GM18867 (cell line): ENCODE measurements at regions not wholly inside any gene's neighbourhood (a gene's known extent, or its start where the extent isn't known, plus 50 kb on each side); places are given as distances from the start of the nearest gene placed in this dataset.
"Not testable (repeated sequence)": the region's sequence is repeated elsewhere in the genome, so short reads cannot be mapped to it uniquely, and the experiment has no call there.

Experiments
- ATAC-seq: cut with Tn5 transposase; IDR thresholded peaks from one replicate; pipeline ENCODE4 v1.9.1; 2021; ENCODE audit warnings: mild to moderate bottlenecking, moderate library complexity; ENCODE audit not compliant: unreplicated experiment

DNA sequence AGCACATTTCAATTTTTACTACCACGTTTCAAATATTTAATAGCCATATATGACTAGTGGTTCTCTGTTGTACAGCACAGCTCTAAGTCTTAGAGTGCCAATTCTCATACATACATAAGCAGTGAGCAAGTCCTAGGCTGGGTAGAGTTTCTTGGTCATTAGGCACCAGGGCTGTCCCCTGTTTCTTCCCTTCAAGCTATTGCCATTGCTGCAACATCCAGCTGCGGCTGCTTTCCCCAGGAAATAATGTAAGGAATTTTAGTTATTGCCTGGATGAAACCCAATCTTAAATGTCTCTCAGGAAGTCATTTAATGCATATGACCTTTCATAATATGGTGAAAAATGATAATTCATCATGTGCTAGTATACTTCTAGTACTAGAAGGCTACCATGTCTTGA, 74.1 kb upstream of the PPP3CA start:
- ATAC-seq = no peak

GRCh38 chr4:101420661-101421060, 73.3 kb upstream of the PPP3CA start:
- ATAC-seq = no peak

DNA sequence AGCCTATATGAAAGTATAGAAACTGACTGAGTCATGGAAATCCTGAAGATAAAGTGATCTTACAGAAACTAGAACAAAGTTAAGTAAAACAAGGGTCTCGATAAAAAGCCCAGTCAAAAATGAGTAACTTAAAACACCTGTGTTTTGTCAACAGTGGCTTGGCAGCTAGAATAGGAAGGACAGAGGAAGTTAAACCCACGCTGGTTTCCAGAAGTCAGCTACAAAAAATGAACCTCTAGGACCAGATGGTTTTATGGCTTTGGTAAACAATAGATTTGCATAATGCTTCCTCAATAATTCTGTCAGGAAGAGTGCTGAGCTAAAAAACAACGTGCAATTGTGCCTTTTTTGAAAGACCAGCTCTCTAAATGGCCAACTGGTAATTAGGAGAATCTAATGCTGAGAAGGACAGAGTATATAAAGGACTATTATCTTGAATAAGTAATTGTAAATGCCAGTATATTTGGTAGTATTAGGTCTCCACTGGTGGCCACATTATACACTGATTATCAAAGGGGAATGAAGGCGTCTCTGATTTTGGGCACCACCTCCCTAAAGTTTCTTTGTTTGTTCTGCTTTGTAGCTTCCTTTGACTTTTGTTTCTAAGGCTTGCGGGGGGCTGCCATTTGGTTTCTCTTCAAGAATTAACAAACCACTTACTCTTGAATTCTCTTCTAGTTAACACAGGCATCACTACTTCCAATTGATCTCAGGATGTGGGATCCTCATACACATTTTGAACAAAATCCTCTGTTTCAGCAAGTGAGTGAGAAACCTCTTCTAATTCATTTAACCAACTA, 72.2 kb upstream of the PPP3CA start:
- ATAC-seq = peak; percentile 74

DNA sequence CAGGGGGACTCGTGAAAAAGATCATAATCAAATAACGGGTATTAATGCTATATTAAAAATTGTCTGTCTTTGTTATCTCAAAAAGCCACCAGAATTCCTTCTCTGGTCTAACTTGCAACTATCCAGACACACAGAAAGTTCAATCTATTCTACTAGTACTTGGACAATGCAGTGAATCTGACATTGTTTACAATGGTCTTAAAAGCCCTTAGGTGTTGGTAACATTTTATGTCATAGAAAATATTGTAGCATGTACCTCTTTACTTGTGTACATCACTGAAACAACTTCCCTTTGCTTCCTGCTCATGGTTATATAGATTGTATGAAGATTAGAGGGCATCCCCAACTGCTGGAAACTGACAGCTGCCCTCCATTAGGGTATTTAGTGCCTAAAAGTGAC, 71.1 kb upstream of the PPP3CA start:
- no peak for ATAC-seq

DNA sequence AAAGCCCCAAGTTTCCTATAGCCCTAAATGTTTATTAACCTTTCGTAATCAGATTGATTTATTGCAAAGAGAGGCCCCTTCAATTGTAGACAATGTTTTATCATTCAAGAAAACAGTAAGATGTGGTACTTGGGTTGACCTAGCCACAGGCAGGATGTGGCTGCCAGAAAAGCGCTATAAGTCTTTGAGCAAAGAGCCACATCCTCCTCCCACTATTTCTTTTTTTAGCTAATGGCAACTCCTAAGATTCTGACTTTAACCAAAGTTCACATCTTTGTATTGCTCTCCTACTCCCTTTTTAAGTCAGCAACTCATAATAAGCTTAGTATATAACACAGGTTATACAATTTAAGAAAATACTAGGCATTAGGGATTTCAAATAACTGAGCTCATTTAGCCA, 70.7 kb upstream of the PPP3CA start:
- ATAC-seq = peak; percentile 79

GRCh38 chr4:101417046-101417445, 69.7 kb upstream of the PPP3CA start:
- no peak for ATAC-seq

GRCh38 chr4:101415962-101416361, 68.6 kb upstream of the PPP3CA start:
- no peak for ATAC-seq

GRCh38 chr4:101414496-101414895, 67.2 kb upstream of the PPP3CA start:
- ATAC-seq = no peak

GRCh38 chr4:101411926-101412325, 64.6 kb upstream of the PPP3CA start:
- no peak for ATAC-seq

DNA sequence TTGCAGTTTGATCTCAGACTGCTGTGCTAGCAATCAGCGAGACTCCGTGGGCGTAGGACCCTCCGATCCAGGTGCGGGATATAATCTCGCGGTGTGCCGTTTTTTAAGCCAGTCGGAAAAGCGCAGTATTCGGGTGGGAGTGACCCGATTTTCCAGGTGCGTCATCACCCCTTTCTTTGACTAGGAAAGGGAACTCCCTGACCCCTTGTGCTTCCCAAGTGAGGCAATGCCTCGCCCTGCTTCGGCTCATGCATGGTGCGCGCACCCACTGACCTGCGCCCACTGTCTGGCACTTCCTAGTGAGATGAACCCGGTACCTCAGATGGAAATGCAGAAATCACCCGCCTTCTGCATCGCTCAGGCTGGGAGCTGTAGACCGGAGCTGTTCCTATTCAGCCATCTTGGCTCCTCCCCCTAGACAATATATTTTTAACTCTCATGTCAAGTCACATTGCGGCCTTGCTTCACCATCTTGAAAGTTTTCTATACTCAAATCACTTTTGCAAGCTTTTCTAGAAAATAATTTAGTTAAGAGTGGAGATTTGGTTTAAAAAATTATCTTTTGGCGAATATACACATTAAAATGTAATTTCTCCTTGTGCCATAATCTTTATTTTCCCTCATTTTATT, 64.1 kb upstream of the PPP3CA start:
- ATAC-seq = not testable (repeated sequence)

DNA sequence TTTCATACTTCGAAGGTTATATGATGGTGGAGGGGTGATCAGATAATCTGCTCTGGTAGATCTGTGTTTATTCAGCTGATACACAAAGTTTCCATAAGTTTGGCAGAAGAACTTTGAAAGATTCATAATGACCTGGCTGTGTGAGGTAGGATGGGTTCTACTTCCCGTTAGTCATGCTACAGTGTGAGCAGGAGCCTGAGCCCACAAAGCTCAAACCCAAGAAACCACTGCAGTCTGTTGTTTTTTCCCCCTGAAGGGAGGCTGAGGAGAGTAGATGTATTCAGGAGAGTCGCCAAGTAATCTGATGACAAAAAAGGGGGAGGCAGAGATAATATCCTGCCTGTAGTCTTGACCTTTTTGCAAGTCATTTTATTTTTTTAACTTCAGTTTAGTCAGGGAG, 52.8 kb upstream of the PPP3CA start:
- no peak for ATAC-seq

GRCh38 chr4:101398807-101399206, 51.5 kb upstream of the PPP3CA start:
- ATAC-seq = no peak
